ENCODE measurements at regions not wholly inside any gene's neighbourhood (a gene's known extent, or its start where the extent isn't known, plus 50 kb on each side); places are given as distances from the start of the nearest gene placed in this dataset.

GRCh38 chr13:23995283-23996073 is 98.2 kb upstream of the C1QTNF9B start:
- no peaks in the 10 kb centered on the region for H3K36me3 Mint-ChIP-seq
- H3K9me3 Mint-ChIP-seq, result peaks cover 0 to 4% of the 10 kb centered on the region in 2 donors
- DNase-seq (ENCODE audit: low spot score in 2 of 2), result no peak
- peak overlapping the region in 1 of 2 donors; percentile 17 for H3K27ac Mint-ChIP-seq
- no peak for ATAC-seq

GRCh38 chr13:23996456-23996855 is 99.2 kb upstream of the C1QTNF9B start:
- Mint-ChIP-seq H3K9me3 (peaks cover 0 to 4% of the 10 kb centered on the region in 2 donors), H3K27ac (no peak overlapping the region), H3K36me3 (no peaks in the 10 kb centered on the region)
- no peak for DNase-seq (ENCODE audit: low spot score in 2 of 2)
- ATAC-seq, result no peak

GRCh38 chr13:23999424-23999823 is 102.1 kb upstream of the C1QTNF9B start:
- Mint-ChIP-seq H3K9me3 (peaks cover 0 to 4% of the 10 kb centered on the region in 2 donors), H3K36me3 (no peaks in the 10 kb centered on the region), H3K27ac (no peak overlapping the region)
- DNase-seq (ENCODE audit: low spot score in 2 of 2) (no peak), ATAC-seq (no peak)

GRCh38 chr13:24002206-24002815 is 105.0 kb upstream of the C1QTNF9B start:
- Mint-ChIP-seq H3K9me3 (peaks cover 0 to 3% of the 10 kb centered on the region in 2 donors), H3K36me3 (no peaks in the 10 kb centered on the region), H3K27ac (no peak overlapping the region)
- DNase-seq (ENCODE audit: low spot score in 2 of 2) (no peak), ATAC-seq (no peak)

- DNase-seq (ENCODE audit: low spot score in 2 of 2), result no peak
- no peak for ATAC-seq
- H3K27ac Mint-ChIP-seq, result no peak overlapping the region
- no peaks in the 10 kb centered on the region for H3K36me3 Mint-ChIP-seq
- no peaks in the 10 kb centered on the region for H3K9me3 Mint-ChIP-seq
These were observed 107.0 kb upstream of the C1QTNF9B start for GRCh38 chr13:24004142-24004899.

- Mint-ChIP-seq H3K27ac (no peak overlapping the region), H3K36me3 (no peaks in the 10 kb centered on the region)
These were observed 107.7 kb upstream of the C1QTNF9B start for GRCh38 chr13:24004971-24005370.

GRCh38 chr13:24005755-24006281 is 108.5 kb upstream of the C1QTNF9B start:
- DNase-seq (ENCODE audit: low spot score in 2 of 2), result no peak
- no peak for ATAC-seq
- Mint-ChIP-seq H3K36me3 (no peaks in the 10 kb centered on the region), H3K27ac (no peak overlapping the region), H3K9me3 (no peaks in the 10 kb centered on the region)

More at GRCh38 chr13:24004971-24005370, 107.7 kb upstream of the C1QTNF9B start:
- DNase-seq (ENCODE audit: low spot score in 2 of 2), result no peak
- ATAC-seq, result no peak
- H3K9me3 Mint-ChIP-seq, result no peaks in the 10 kb centered on the region

GRCh38 chr13:24006520-24007248 is 109.4 kb upstream of the C1QTNF9B start:
- H3K36me3 Mint-ChIP-seq, result no peaks in the 10 kb centered on the region
- no peak for ATAC-seq
- DNase-seq (ENCODE audit: low spot score in 2 of 2), result no peak
- H3K27ac Mint-ChIP-seq, result no peak overlapping the region
- no peaks in the 10 kb centered on the region for H3K9me3 Mint-ChIP-seq

- H3K36me3 Mint-ChIP-seq, result no peaks in the 10 kb centered on the region
- DNase-seq (ENCODE audit: low spot score in 2 of 2), result no peak
- ATAC-seq, result no peak
- H3K27ac Mint-ChIP-seq, result peak overlapping the region in 1 of 2 donors; percentile 27
- no peaks in the 10 kb centered on the region for H3K9me3 Mint-ChIP-seq
These were observed 110.8 kb upstream of the C1QTNF9B start for GRCh38 chr13:24007979-24008620.

- ATAC-seq (no peak), DNase-seq (ENCODE audit: low spot score in 2 of 2) (no peak)
- no peaks in the 10 kb centered on the region for H3K9me3 Mint-ChIP-seq
- no peaks in the 10 kb centered on the region for H3K36me3 Mint-ChIP-seq
- H3K27ac Mint-ChIP-seq, result peak overlapping the region in 1 of 2 donors; percentile 27
These were observed 111.4 kb upstream of the C1QTNF9B start for GRCh38 chr13:24008679-24009078.

GRCh38 chr13:24011266-24011665 is 114.0 kb upstream of the C1QTNF9B start:
- ATAC-seq, result no peak
- Mint-ChIP-seq H3K9me3 (no peaks in the 10 kb centered on the region), H3K27ac (no peak overlapping the region), H3K36me3 (no peaks in the 10 kb centered on the region)
- DNase-seq (ENCODE audit: low spot score in 2 of 2), result no peak

GRCh38 chr13:24012648-24013047 is 115.3 kb upstream of the C1QTNF9B start:
- Mint-ChIP-seq H3K27ac (no peak overlapping the region), H3K36me3 (no peaks in the 10 kb centered on the region), H3K9me3 (no peaks in the 10 kb centered on the region)
- no peak for DNase-seq (ENCODE audit: low spot score in 2 of 2)
- no peak for ATAC-seq

- Mint-ChIP-seq H3K9me3 (no peaks in the 10 kb centered on the region), H3K27ac (peak overlapping the region in 1 of 2 donors; percentile 84), H3K36me3 (no peaks in the 10 kb centered on the region)
- ATAC-seq, result no peak
- DNase-seq (ENCODE audit: low spot score in 2 of 2), result no peak
These were observed 115.9 kb upstream of the C1QTNF9B start for GRCh38 chr13:24013189-24013588.

- ATAC-seq, result no peak
- DNase-seq (ENCODE audit: low spot score in 2 of 2), result no peak
- peak overlapping the region in 1 of 2 donors; percentile 42 for H3K27ac Mint-ChIP-seq
- H3K9me3 Mint-ChIP-seq, result no peaks in the 10 kb centered on the region
- no peaks in the 10 kb centered on the region for H3K36me3 Mint-ChIP-seq
These were observed 118.7 kb upstream of the C1QTNF9B start for GRCh38 chr13:24016046-24016445.

GRCh38 chr13:24022568-24022967 is 125.3 kb upstream of the C1QTNF9B start:
- ATAC-seq (no peak), DNase-seq (ENCODE audit: low spot score in 2 of 2) (no peak)
- no peak overlapping the region for H3K27ac Mint-ChIP-seq
- no peaks in the 10 kb centered on the region for H3K36me3 Mint-ChIP-seq
- no peaks in the 10 kb centered on the region for H3K9me3 Mint-ChIP-seq

GRCh38 chr13:24023073-24023472 is 125.8 kb upstream of the C1QTNF9B start:
- Mint-ChIP-seq H3K36me3 (no peaks in the 10 kb centered on the region), H3K27ac (no peak overlapping the region), H3K9me3 (no peaks in the 10 kb centered on the region)
- ATAC-seq (no peak), DNase-seq (ENCODE audit: low spot score in 2 of 2) (no peak)

All from activated naive CD4-positive, alpha-beta T cell treated with anti-CD3 and anti-CD28 coated beads, Interleukin-2, amount 50 U/mL, for 72 hours (primary cell).